Glomerular visceral epithelial cell (primary cell): ENCODE measurements at regions not wholly inside any gene's neighbourhood (a gene's known extent, or its start where the extent isn't known, plus 50 kb on each side); places are given as distances from the start of the nearest gene placed in this dataset.

Source experiments
- DNase-seq: peaks from one replicate; pipeline ENCODE4 v3.0.0-alpha.2; 2016; ENCODE audit errors: extremely low spot score

- DNase-seq: no peak
Observed at GRCh38 chr5:3049261-3049660, 297.8 kb upstream of the IRX2 start.

- no peak for DNase-seq
Observed at GRCh38 chr5:3047212-3047774, 295.8 kb upstream of the IRX2 start.

GRCh38 chr5:3043600-3043999 is 292.1 kb upstream of the IRX2 start:
- no peak for DNase-seq

- DNase-seq: no peak
Observed at GRCh38 chr5:3041001-3041400, 289.5 kb upstream of the IRX2 start.

- DNase-seq: no peak
Observed at GRCh38 chr5:3036041-3036788, 284.7 kb upstream of the IRX2 start.

- no peak for DNase-seq
Observed at GRCh38 chr5:3035452-3035851, 284.0 kb upstream of the IRX2 start.

- no peak for DNase-seq
Observed at GRCh38 chr5:3034881-3035280, 283.4 kb upstream of the IRX2 start.

GRCh38 chr5:3034449-3034848 is 283.0 kb upstream of the IRX2 start:
- no peak for DNase-seq

- no peak for DNase-seq
Observed at GRCh38 chr5:3033033-3033755, 281.7 kb upstream of the IRX2 start.

- DNase-seq: no peak
Observed at GRCh38 chr5:3032513-3032912, 281.0 kb upstream of the IRX2 start.

- DNase-seq: no peak
Observed at GRCh38 chr5:3031733-3032378, 280.4 kb upstream of the IRX2 start.

GRCh38 chr5:3030511-3031165 is 279.2 kb upstream of the IRX2 start:
- no peak for DNase-seq

- no peak for DNase-seq
Observed at GRCh38 chr5:3029396-3029795, 277.9 kb upstream of the IRX2 start.

- no peak for DNase-seq
Observed at GRCh38 chr5:3027866-3028635, 276.6 kb upstream of the IRX2 start.

GRCh38 chr5:3027185-3027865 is 275.8 kb upstream of the IRX2 start:
- DNase-seq: no peak

GRCh38 chr5:3026651-3027050 is 275.2 kb upstream of the IRX2 start:
- DNase-seq: no peak

GRCh38 chr5:3026099-3026498 is 274.6 kb upstream of the IRX2 start:
- no peak for DNase-seq

- no peak for DNase-seq
Observed at GRCh38 chr5:3025392-3025791, 273.9 kb upstream of the IRX2 start.

GRCh38 chr5:3024976-3025375 is 273.5 kb upstream of the IRX2 start:
- DNase-seq: no peak

GRCh38 chr5:3024554-3024953 is 273.1 kb upstream of the IRX2 start:
- no peak for DNase-seq

- no peak for DNase-seq
Observed at GRCh38 chr5:3024126-3024525, 272.6 kb upstream of the IRX2 start.
